Choroid plexus epithelial cell (primary cell): ENCODE measurements at regions not wholly inside any gene's neighbourhood (a gene's known extent, or its start where the extent isn't known, plus 50 kb on each side); places are given as distances from the start of the nearest gene placed in this dataset.
A peak's percentile ranks its signal among the peaks of the same experiment; 100 is the strongest.
"Not testable (repeated sequence)": the region's sequence is repeated elsewhere in the genome, so short reads cannot be mapped to it uniquely, and the experiment has no call there.

Experiments used
- DNase-seq: peaks from one replicate; pipeline ENCODE4 v3.0.0-alpha.2; 2010; ENCODE audit warnings: low read depth
- H3K4me3 ChIP-seq: 2 replicates; pipeline ENCODE4 v1.5.1; 2011; ENCODE audit warnings: low read depth, mild to moderate bottlenecking, control low read depth, low read length, moderate library complexity
- TF ChIP-seq, protein P1 (sequence below): conservative IDR thresholded peaks from 2 replicates; pipeline ENCODE4 v1.5.1; 2011; ENCODE audit warnings: low read depth, mild to moderate bottlenecking, control low read depth, inconsistent platforms, low read length, moderate library complexity

DNA sequence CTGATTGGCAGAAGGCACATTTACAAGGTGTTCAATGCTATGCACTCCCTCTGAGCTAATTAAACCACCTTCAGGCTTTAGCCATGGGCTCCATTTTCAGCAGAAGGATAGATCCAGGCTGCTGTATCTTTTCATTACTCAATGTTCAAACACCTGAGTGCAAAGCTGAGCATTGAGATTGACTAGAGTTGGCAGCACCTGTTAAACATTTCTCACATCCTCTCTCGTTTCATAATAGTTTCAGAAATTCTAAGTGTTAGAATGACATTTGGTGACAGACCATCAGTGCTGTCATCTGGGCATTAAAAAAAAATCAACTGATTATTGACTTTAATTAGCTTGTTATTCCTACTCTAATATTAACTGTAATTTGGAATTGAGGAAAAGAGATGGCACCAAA lies 187.1 kb upstream of the SEMA3E start:
- H3K4me3 ChIP-seq = no peak overlapping the region
- TF ChIP-seq, protein P1, sequence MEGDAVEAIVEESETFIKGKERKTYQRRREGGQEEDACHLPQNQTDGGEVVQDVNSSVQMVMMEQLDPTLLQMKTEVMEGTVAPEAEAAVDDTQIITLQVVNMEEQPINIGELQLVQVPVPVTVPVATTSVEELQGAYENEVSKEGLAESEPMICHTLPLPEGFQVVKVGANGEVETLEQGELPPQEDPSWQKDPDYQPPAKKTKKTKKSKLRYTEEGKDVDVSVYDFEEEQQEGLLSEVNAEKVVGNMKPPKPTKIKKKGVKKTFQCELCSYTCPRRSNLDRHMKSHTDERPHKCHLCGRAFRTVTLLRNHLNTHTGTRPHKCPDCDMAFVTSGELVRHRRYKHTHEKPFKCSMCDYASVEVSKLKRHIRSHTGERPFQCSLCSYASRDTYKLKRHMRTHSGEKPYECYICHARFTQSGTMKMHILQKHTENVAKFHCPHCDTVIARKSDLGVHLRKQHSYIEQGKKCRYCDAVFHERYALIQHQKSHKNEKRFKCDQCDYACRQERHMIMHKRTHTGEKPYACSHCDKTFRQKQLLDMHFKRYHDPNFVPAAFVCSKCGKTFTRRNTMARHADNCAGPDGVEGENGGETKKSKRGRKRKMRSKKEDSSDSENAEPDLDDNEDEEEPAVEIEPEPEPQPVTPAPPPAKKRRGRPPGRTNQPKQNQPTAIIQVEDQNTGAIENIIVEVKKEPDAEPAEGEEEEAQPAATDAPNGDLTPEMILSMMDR = no peak
- DNase-seq = no peak

GRCh38 chr7:83835424-83835823 lies 186.5 kb upstream of the SEMA3E start:
- peak; percentile 44 for DNase-seq
- H3K4me3 ChIP-seq = no peak overlapping the region
- TF ChIP-seq, protein P1 = no peak

DNA sequence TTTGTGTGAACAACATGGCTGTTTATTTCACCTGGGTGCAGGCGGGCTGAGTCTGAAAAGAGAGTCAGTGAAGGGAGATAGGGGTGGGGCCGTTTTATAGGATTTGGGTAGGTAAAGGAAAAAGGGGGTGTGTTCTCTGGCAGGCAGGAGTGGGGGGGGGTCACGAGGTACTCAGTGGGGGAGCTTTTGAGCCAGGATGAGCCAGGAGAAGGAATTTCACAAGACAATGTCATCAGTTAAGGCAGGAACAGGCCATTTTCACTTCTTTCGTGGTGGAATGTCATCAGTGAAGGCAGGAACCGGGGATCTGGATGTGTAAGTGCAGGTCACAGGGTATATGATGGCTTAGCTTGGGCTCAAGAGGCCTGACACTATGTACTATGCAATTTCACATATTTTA lies 184.8 kb upstream of the SEMA3E start:
- not testable (repeated sequence) for H3K4me3 ChIP-seq, DNase-seq

- DNase-seq = no peak
- H3K4me3 ChIP-seq = no peak overlapping the region
- TF ChIP-seq, protein P1 = no peak
Observed at GRCh38 chr7:83832009-83832408, 183.1 kb upstream of the SEMA3E start.

GRCh38 chr7:83827036-83827435 lies 178.1 kb upstream of the SEMA3E start:
- TF ChIP-seq, protein P1 = no peak
- DNase-seq = no peak
- H3K4me3 ChIP-seq = no peak overlapping the region

- DNase-seq = peak; percentile 4
Observed at GRCh38 chr7:83824214-83824613, 175.3 kb upstream of the SEMA3E start.

DNA sequence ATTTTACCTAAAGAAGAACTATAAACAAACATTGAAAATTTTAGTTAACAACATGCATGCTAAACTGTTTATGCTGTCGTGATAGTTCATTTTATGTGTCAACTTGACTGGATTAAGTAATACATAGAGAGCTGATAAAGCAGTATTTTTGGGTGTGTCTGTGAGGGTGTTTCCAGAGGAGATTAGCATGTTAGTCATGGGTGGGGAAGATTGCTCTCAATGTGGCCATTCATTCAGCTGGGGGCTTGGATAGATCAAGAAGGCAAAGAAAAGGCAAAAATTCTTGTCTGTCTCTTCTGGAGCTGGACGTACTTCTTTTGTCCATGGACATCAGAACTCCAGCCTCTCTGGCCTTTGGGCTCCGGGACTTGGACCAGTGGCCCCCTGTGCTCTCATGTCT lies 172.9 kb upstream of the SEMA3E start:
- DNase-seq = no peak
- H3K4me3 ChIP-seq = no peak overlapping the region
- TF ChIP-seq, protein P1 = no peak

More at GRCh38 chr7:83824214-83824613, 175.3 kb upstream of the SEMA3E start:
- TF ChIP-seq, protein P1 = no peak
- H3K4me3 ChIP-seq = no peak overlapping the region

- TF ChIP-seq, protein P1 = no peak
- H3K4me3 ChIP-seq = no peak overlapping the region
- DNase-seq = no peak
Observed at GRCh38 chr7:83820641-83821040, 171.7 kb upstream of the SEMA3E start.
